ENCODE measurements at regions not wholly inside any gene's neighbourhood (a gene's known extent, or its start where the extent isn't known, plus 50 kb on each side); places are given as distances from the start of the nearest gene placed in this dataset.

GRCh38 chr3:20945892-20946291, 759.9 kb upstream of the SGO1 start (continued):
- TF ChIP-seq ZNF24 (IDR thresholded peaks at IDR 0.05) (no peak), MYB (IDR thresholded peaks at IDR 0.05; ENCODE audit: borderline replicate concordance, low read depth, low read length) (no peak), CTCF (IDR thresholded peaks at IDR 0.05 in 2 of 3, conservative IDR thresholded peaks at IDR 0.05 in 1 of 3; ENCODE audit: control insufficient read depth in 2 of 3, extremely low read depth in 1 of 3, insufficient read depth in 1 of 3, low read depth in 3 of 3, low read length in 3 of 3) (no peak), ZNF207 (IDR thresholded peaks at IDR 0.05; ENCODE audit: borderline replicate concordance) (no peak), POLR2AphosphoS5 (IDR thresholded peaks at IDR 0.05; ENCODE audit: low read length) (no peak)

- DNase-seq (ENCODE audit: low read depth, low spot score) (no peak), FAIRE-seq (no peak), ATAC-seq (no peak)
- ChIA-PET RAD21 (ENCODE audit: unreplicated experiment) (no interaction called here), CTCF (interaction anchor here (1.1 kb wide), 1 partner anchor 337 kb away, joined by 3 read pairs; no protein-coding TSS in a partner anchor), SMC1A (ENCODE audit: uncharacterized antibody, unreplicated experiment) (no interaction called here), POLR2A (no interaction called here)
- Histone ChIP-seq H3K4me1 (ENCODE audit: control insufficient read depth, insufficient read depth, low read length) (no peaks in the 10 kb centered on the region), H3K27me3 (replicated peaks in 1 of 2; ENCODE audit: control insufficient read depth in 2 of 2, insufficient read depth in 2 of 2, low read length in 1 of 2) (no peaks in the 10 kb centered on the region), H2AFZ (ENCODE audit: control insufficient read depth, low read depth, low read length) (no peak overlapping the region), H3K36me3 (ENCODE audit: control insufficient read depth in 2 of 2, insufficient read depth in 2 of 2, low read length in 1 of 2) (no peaks in the 10 kb centered on the region), H3K9me3 (replicated peaks; ENCODE audit: control insufficient read depth, insufficient read depth, low read length) (no peaks in the 10 kb centered on the region), H3K4me3 (no peak overlapping the region), H3K4me2 (ENCODE audit: control insufficient read depth, insufficient read depth) (no peak overlapping the region), H4K20me1 (ENCODE audit: control insufficient read depth, insufficient read depth) (no peaks in the 10 kb centered on the region; the same call in 1 of the 2 replicates), H3K79me2 (ENCODE audit: control insufficient read depth, insufficient read depth, low read length) (no peaks in the 10 kb centered on the region), H3K9ac (ENCODE audit: control insufficient read depth, insufficient read depth, low read length) (no peak overlapping the region), H3K27ac (ENCODE audit: control insufficient read depth, insufficient read depth) (no peak overlapping the region)
- in situ Hi-C loops (cut with MboI) = no loop called here
- no TSS peak for BruUV-seq (replicated peaks)
- intact Hi-C loops (cut with micrococcal nuclease; ENCODE audit: unreplicated experiment) = no loop called here
- WGBS (ENCODE audit: insufficient coverage, insufficient replicate concordance, low lambda C conversion rate, missing lambda C conversion rate) = 0% methylated on average over 2 of the region's 2 CpGs
- no peak for TF ChIP-seq FOXM1 (IDR thresholded peaks at IDR 0.05; ENCODE audit: low read depth, low read length)
- TF ChIP-seq REST (IDR thresholded peaks at IDR 0.05; ENCODE audit: low read depth, low read length) = no peak
- TF ChIP-seq CBFB (IDR thresholded peaks at IDR 0.05; ENCODE audit: low read depth) = no peak
- TF ChIP-seq SUPT20H (IDR thresholded peaks at IDR 0.05; ENCODE audit: borderline replicate concordance, control insufficient read depth, low read depth, low read length) = no peak
- TF ChIP-seq PML (IDR thresholded peaks at IDR 0.05; ENCODE audit: low read length) = no peak
- no peak for TF ChIP-seq SMARCA5 (IDR thresholded peaks at IDR 0.05)
- TF ChIP-seq IKZF1 (conservative IDR thresholded peaks at IDR 0.05) = no peak
- no peak for TF ChIP-seq SMAD1 (IDR thresholded peaks at IDR 0.05; ENCODE audit: low read depth, partially characterized antibody)
- TF ChIP-seq CUX1 (IDR thresholded peaks at IDR 0.05; ENCODE audit: insufficient replicate concordance, low read depth, low read length) = no peak
Measured at GRCh38 chr3:20935791-20936190, 749.8 kb upstream of the SGO1 start.
